ENCODE measurements at regions not wholly inside any gene's neighbourhood (a gene's known extent, or its start where the extent isn't known, plus 50 kb on each side); places are given as distances from the start of the nearest gene placed in this dataset.

GRCh38 chr20:48106428-48106827, 321.1 kb upstream of the SULF2 start:
- TF ChIP-seq CREB5 (CRISPR knock-in tag; IDR thresholded peaks at IDR 0.05; ENCODE audit: low read depth) (no peak), ZFP3 (CRISPR knock-in tag; IDR thresholded peaks at IDR 0.05) (no peak), ARNTL (CRISPR knock-in tag; IDR thresholded peaks at IDR 0.05; ENCODE audit: borderline replicate concordance, low read depth) (no peak), CSRNP3 (CRISPR knock-in tag; IDR thresholded peaks at IDR 0.05) (no peak), RARB (CRISPR knock-in tag; IDR thresholded peaks at IDR 0.05) (no peak)

Measured in SK-N-SH treated with all-trans-retinoic acid at 6 μM for 48 hours (cell line).